A549 (cell line): ENCODE measurements at regions not wholly inside any gene's neighbourhood (a gene's known extent, or its start where the extent isn't known, plus 50 kb on each side); places are given as distances from the start of the nearest gene placed in this dataset.

ENCODE experiments used
- CEBPB ChIP-seq, 2 experiments: fragments of >200 bp in 1 of 2; sonication (Bioruptor Twin) in 1 of 2; formaldehyde crosslinking in 1 of 2; IDR thresholded peaks; 2 replicates each; pipeline ENCODE4 v1.6.1; 2012 to 2016
- EP300 ChIP-seq, 2 experiments: fragments of >200 bp; sonication (Bioruptor Twin); formaldehyde crosslinking; IDR thresholded peaks; 2 replicates in 1 of 2; 3 replicates in 1 of 2; pipeline ENCODE4 v1.6.1; 2016 to 2017
- KDM1A ChIP-seq: fragments of 200-600 bp; sonication (generic); IDR thresholded peaks from 2 replicates; pipeline ENCODE4 v1.6.1; 2016; ENCODE audit warnings: low read depth, mild to moderate bottlenecking
- MAFK ChIP-seq: fragments of 450-650 bp; IDR thresholded peaks from 2 replicates; pipeline ENCODE4 v1.6.1; 2014; ENCODE audit not compliant: partially characterized antibody
- MAX ChIP-seq: IDR thresholded peaks from 2 replicates; pipeline ENCODE4 v1.6.1; 2012
- POLR2A ChIP-seq: IDR thresholded peaks from 2 replicates; pipeline ENCODE4 v1.6.1; 2012; ENCODE audit warnings: mild to moderate bottlenecking, low read length
- POLR2AphosphoS2 ChIP-seq: conservative IDR thresholded peaks from 2 replicates; pipeline ENCODE4 v1.6.1; 2012; ENCODE audit warnings: low read length, improper control_type of control experiment, inconsistent platforms
- RCOR1 ChIP-seq: fragments of 150-350 bp; IDR thresholded peaks from 2 replicates; pipeline ENCODE4 v1.6.1; 2014; ENCODE audit warnings: antibody characterized with exemption, low read length, low read depth
- RFX5 ChIP-seq: fragments of 450-650 bp; IDR thresholded peaks from 2 replicates; pipeline ENCODE4 v1.7.1; 2014; ENCODE audit warnings: antibody characterized with exemption, mild to moderate bottlenecking, moderate library complexity
- RNF2 ChIP-seq: fragments of 200-600 bp; sonication (generic); IDR thresholded peaks from 2 replicates; pipeline ENCODE4 v1.6.1; 2016; ENCODE audit warnings: low read depth, mild to moderate bottlenecking, antibody characterized with exemption, moderate library complexity, borderline replicate concordance
- SMC3 ChIP-seq: fragments of >200 bp; sonication (Bioruptor Twin); formaldehyde crosslinking; IDR thresholded peaks from 3 replicates; pipeline ENCODE4 v1.6.1; 2018; ENCODE audit warnings: inconsistent platforms
- TF ChIP-seq, protein P1 (sequence below): fragments of >200 bp; sonication (Bioruptor Twin); formaldehyde crosslinking; IDR thresholded peaks from 3 replicates; pipeline ENCODE4 v1.5.1; 2016
- TF ChIP-seq, protein P2 (sequence below): fragments of 200-600 bp; sonication (generic); IDR thresholded peaks from 2 replicates; pipeline ENCODE4 v1.6.1; 2016; ENCODE audit warnings: antibody characterized with exemption, mild to moderate bottlenecking, moderate library complexity

DNA sequence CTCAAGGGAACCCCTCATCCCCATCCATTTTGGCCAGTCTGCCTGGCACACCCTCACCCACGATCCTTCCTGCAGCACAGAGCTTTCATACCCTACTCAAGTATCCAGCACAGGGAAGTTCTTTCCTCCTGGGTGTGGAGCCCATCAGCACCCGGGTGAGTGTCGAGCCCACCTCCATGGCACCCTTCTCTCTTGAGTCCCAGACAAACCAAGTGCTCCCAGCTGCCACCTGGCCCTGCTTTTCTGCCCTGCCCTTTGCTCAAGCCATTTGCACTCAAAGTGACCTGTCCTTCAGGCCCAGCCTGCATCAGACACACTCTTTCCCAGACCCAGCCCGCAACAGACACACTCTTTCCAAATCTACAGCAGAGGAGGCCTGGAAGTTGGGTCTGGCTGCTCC lies 257.2 kb downstream of the DLL1 start:
- TF ChIP-seq, protein P1, sequence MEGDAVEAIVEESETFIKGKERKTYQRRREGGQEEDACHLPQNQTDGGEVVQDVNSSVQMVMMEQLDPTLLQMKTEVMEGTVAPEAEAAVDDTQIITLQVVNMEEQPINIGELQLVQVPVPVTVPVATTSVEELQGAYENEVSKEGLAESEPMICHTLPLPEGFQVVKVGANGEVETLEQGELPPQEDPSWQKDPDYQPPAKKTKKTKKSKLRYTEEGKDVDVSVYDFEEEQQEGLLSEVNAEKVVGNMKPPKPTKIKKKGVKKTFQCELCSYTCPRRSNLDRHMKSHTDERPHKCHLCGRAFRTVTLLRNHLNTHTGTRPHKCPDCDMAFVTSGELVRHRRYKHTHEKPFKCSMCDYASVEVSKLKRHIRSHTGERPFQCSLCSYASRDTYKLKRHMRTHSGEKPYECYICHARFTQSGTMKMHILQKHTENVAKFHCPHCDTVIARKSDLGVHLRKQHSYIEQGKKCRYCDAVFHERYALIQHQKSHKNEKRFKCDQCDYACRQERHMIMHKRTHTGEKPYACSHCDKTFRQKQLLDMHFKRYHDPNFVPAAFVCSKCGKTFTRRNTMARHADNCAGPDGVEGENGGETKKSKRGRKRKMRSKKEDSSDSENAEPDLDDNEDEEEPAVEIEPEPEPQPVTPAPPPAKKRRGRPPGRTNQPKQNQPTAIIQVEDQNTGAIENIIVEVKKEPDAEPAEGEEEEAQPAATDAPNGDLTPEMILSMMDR, result no peak
- TF ChIP-seq CEBPB (IDR thresholded peaks at IDR 0.05) (no peak), EP300 (IDR thresholded peaks at IDR 0.05) (no peak), SMC3 (no peak), POLR2AphosphoS2 (no peak), KDM1A (no peak), RFX5 (no peak), RNF2 (no peak), MAX (no peak), POLR2A (no peak), RCOR1 (no peak), MAFK (no peak)
- TF ChIP-seq, protein P2, sequence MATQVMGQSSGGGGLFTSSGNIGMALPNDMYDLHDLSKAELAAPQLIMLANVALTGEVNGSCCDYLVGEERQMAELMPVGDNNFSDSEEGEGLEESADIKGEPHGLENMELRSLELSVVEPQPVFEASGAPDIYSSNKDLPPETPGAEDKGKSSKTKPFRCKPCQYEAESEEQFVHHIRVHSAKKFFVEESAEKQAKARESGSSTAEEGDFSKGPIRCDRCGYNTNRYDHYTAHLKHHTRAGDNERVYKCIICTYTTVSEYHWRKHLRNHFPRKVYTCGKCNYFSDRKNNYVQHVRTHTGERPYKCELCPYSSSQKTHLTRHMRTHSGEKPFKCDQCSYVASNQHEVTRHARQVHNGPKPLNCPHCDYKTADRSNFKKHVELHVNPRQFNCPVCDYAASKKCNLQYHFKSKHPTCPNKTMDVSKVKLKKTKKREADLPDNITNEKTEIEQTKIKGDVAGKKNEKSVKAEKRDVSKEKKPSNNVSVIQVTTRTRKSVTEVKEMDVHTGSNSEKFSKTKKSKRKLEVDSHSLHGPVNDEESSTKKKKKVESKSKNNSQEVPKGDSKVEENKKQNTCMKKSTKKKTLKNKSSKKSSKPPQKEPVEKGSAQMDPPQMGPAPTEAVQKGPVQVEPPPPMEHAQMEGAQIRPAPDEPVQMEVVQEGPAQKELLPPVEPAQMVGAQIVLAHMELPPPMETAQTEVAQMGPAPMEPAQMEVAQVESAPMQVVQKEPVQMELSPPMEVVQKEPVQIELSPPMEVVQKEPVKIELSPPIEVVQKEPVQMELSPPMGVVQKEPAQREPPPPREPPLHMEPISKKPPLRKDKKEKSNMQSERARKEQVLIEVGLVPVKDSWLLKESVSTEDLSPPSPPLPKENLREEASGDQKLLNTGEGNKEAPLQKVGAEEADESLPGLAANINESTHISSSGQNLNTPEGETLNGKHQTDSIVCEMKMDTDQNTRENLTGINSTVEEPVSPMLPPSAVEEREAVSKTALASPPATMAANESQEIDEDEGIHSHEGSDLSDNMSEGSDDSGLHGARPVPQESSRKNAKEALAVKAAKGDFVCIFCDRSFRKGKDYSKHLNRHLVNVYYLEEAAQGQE, result no peak
